GM12874 (cell line): ENCODE measurements at regions not wholly inside any gene's neighbourhood (a gene's known extent, or its start where the extent isn't known, plus 50 kb on each side); places are given as distances from the start of the nearest gene placed in this dataset.

Experiments
- CTCF ChIP-seq: IDR thresholded peaks from 2 replicates; pipeline ENCODE4 v1.5.1; 2011; ENCODE audit warnings: low read depth, mild to moderate bottlenecking, control low read depth, low read length, moderate library complexity; ENCODE audit not compliant: insufficient read depth

DNA sequence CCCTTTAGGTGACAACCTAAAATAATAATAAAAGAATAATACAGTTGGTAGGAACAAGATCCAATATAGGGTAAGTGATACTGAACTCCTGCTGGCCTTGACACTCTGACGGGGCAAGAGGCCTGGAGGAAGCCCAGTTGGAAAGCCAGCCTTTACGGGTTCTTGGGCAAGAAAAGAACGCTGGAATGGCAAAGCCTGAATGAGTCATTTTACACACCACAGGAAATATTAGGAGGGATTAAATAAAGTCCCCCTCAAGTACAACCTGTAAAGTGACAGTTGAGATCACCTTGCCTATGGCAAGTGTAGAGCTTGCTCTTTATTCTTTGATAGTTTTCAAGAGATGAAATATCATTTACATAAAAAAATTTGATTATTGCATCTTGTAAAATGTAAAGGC lies 244.5 kb upstream of the TLL1 start:
- TF ChIP-seq CTCF = no peak

DNA sequence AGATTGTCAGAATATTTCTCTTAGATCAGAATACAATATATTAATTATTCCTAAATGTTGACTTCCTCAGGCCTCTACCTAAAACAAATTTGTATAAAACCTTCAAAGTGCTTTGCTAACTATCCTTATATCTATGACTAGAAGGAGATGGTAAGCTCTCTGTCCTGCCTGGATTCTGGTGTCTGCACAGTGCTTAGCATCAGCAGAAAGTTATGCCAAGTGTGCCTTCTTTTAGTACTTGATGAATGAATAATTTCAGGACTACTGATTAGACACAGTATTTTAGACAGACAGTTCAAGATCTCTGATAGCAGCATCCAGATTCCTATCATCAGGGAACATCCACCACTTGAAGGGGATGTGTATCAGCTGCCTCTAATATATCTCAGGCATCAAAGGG lies 242.4 kb upstream of the TLL1 start:
- TF ChIP-seq CTCF = no peak

GRCh38 chr4:165631208-165631894 lies 241.7 kb upstream of the TLL1 start:
- no peak for TF ChIP-seq CTCF

- no peak for TF ChIP-seq CTCF
Measured at GRCh38 chr4:165631912-165632311, 241.1 kb upstream of the TLL1 start.

DNA sequence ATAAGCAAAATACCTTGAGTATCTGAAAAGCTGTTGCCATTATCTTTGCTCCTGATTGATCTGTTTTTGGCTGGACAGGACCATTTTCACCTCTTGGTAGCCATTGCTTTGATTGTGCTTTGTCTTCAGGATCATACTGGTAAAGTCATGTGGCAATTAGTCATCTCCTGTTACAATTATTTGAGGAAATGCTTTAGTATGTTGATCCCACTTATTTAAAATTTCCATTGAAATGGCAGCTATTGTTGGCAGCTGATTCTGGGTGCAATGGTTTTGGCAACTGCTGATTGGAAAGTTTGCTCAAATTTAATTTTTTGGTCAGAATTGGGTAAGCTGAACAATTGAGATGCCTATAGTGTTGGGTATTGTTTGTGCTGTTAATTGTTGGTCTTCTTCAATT lies 238.3 kb upstream of the TLL1 start:
- no peak for TF ChIP-seq CTCF

GRCh38 chr4:165635381-165635780 lies 237.7 kb upstream of the TLL1 start:
- TF ChIP-seq CTCF = no peak

DNA sequence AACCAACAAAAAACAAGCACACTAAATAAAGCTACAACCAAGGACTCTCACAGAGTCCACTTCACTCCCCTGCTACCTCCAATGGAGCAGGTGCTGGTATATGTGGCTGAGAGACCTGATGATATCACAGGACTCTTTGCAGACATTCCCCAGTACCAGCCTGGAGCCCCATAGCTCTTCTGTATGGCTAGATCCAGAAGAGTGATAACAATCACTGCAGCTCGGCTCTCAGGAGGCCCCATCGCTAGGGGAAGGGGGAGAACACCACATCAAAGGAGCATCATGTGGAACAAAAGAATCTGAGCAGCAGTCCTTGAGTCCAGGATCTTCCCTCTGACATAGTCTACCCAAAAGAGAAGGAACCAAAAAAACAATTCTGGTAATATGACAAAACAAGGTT lies 237.1 kb upstream of the TLL1 start:
- TF ChIP-seq CTCF = no peak
